ENCODE measurements at regions not wholly inside any gene's neighbourhood (a gene's known extent, or its start where the extent isn't known, plus 50 kb on each side); places are given as distances from the start of the nearest gene placed in this dataset.

GRCh38 chr12:73817161-73817560 lies 720.5 kb upstream of the ATXN7L3B start:
- Histone ChIP-seq H2BK20ac (ENCODE audit: low read depth, low read length, poor library complexity, severe bottlenecking) (no peak overlapping the region), H3K79me1 (ENCODE audit: insufficient read depth, low read depth, low read length, poor library complexity, severe bottlenecking) (no peaks in the 10 kb centered on the region), H2BK15ac (ENCODE audit: low read depth, low read length) (no peak overlapping the region), H3K27ac (ENCODE audit: insufficient read length, low read depth, low read length) (no peak overlapping the region), H2AK5ac (ENCODE audit: insufficient read length, low read length) (no peak overlapping the region), H3K27me3 (ENCODE audit: insufficient read depth, low read length) (no peaks in the 10 kb centered on the region), H3K79me2 (ENCODE audit: insufficient read depth, low read length) (no peaks in the 10 kb centered on the region), H2AFZ (ENCODE audit: low read length) (no peak overlapping the region), H4K91ac (ENCODE audit: insufficient read length, low read depth, low read length) (no peak overlapping the region), H4K5ac (ENCODE audit: insufficient read length, low read depth, low read length) (no peak overlapping the region), H2BK5ac (ENCODE audit: insufficient read length, low read length) (no peak overlapping the region), H4K8ac (replicated peaks; ENCODE audit: insufficient read length, low read depth, low read length) (no peak overlapping the region), H3K18ac (ENCODE audit: insufficient read length, low read depth, low read length) (no peak overlapping the region), H3K9me3 (ENCODE audit: control insufficient read depth, low read depth, low read length) (no peaks in the 10 kb centered on the region), H3K56ac (ENCODE audit: insufficient read length, low read depth, low read length) (no peak overlapping the region), H3K4me2 (ENCODE audit: insufficient read depth, insufficient read length, low read length) (no peak overlapping the region), H3K23me2 (ENCODE audit: insufficient read length, low read depth, low read length, poor library complexity, severe bottlenecking) (no peaks in the 10 kb centered on the region), H4K20me1 (ENCODE audit: control insufficient read depth, insufficient read depth, insufficient read length) (no peaks in the 10 kb centered on the region), H2BK12ac (ENCODE audit: insufficient read length, low read depth, low read length) (no peak overlapping the region), H3T11ph (ENCODE audit: low read length) (no peak overlapping the region), H2BK120ac (ENCODE audit: low read depth, low read length, poor library complexity, severe bottlenecking) (no peak overlapping the region), H3K4me1 (ENCODE audit: insufficient read depth, low read length) (peaks cover 3% of the 10 kb centered on the region; the same call in 1 of the 2 replicates), H3K23ac (ENCODE audit: insufficient read length, low read depth, low read length) (no peak overlapping the region), H3K4ac (ENCODE audit: low read depth, low read length) (no peak overlapping the region), H3K14ac (ENCODE audit: insufficient read depth, low read length) (no peak overlapping the region), H3K9ac (ENCODE audit: extremely low read depth, insufficient read length, low read length) (no peak overlapping the region)
- no peak for DNase-seq
- Mint-ChIP-seq H3K4me1 (peaks cover 9 to 11% of the 10 kb centered on the region in 2 experiments; a peak in 3 of 4 replicates), H3K36me3 (ENCODE audit: insufficient read depth in 1 of 3, low read depth in 3 of 3) (peaks cover 6 to 14% (median 10%) of the 10 kb centered on the region in 3 experiments; a peak in 5 of 7 replicates), H3K9me3 (peaks cover 15 to 20% of the 10 kb centered on the region in 2 experiments), H3K27ac (no peak overlapping the region), H3K27me3 (ENCODE audit: low read depth) (no peaks in the 10 kb centered on the region), H3K4me3 (no peak overlapping the region)
- WGBS (ENCODE audit: extremely low coverage, insufficient read length, low lambda C conversion rate), result no CpG with 5 or more reads among the region's 2 CpGs
- TF ChIP-seq CTCF (conservative IDR thresholded peaks at IDR 0.05), result no peak

All from H9 (cell line).